ENCODE measurements at regions not wholly inside any gene's neighbourhood (a gene's known extent, or its start where the extent isn't known, plus 50 kb on each side); places are given as distances from the start of the nearest gene placed in this dataset.
"Not testable (repeated sequence)": the region's sequence is repeated elsewhere in the genome, so short reads cannot be mapped to it uniquely, and the experiment has no call there.

DNA sequence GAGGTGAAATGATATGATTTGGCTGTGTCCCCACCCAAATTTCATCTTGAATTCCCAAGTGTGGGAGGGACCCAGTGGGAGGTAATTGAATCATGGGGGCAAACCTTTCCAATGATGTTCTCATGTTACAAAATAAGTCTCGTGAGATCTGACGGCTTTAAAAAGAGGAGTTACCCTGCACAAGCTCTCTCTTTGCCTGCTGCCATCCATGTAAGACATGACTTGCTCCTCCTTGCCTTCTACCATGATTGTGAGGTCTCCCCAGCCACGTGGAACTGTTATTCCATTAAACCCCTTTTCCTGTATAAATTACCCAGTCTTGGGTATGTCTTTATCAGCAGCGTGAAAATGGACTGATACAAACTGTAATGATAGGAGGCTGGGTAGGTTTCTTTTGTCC lies 145.1 kb downstream of the AKR1D1 start:
- not testable (repeated sequence) for DNase-seq

DNA sequence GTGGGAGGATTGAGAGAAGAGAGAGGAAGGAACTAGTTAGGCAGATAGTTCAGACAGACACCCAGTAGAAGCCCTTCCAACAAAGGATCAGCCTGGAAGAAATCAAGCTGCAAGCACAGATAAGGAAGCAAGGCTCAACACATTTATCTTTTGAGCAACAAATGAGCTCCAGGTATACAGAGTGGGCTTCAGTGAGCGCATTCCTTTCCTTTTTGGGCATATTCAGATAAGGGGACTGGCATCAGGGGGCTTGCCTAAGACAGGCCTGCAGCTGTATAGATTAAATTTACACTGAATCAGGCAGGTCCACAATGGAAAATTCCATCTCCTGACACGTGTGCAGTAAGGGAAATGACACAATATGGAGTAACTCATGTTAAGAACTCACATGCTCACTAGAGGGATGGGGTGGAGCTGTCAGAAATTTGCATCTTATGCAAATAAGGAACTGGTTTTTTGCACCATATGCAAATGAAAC lies 147.2 kb downstream of the AKR1D1 start:
- no peak for DNase-seq

DNA sequence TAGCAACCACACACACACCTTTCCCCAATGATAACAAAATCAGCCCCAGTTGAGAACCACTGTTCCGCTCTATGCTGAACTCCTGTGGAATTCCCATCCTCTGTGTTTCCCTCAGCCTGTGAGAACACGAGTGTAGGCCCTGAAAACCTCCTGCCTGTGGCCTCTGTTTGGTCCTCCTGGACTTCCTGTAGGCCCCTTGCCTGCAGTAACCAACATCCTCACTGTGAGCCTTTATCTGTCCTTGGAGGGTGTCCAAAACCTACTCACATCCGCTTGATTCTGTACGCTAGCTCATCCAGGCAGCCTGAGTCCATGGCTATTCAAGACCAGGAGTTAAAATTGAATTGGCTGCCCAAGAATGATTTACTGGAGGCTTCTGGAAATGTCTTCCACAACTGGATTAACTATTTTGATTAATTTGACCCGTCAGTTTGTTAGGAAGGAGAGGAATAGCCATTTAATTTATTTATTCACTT lies 149.8 kb downstream of the AKR1D1 start:
- peak; percentile 20 for DNase-seq

DNA sequence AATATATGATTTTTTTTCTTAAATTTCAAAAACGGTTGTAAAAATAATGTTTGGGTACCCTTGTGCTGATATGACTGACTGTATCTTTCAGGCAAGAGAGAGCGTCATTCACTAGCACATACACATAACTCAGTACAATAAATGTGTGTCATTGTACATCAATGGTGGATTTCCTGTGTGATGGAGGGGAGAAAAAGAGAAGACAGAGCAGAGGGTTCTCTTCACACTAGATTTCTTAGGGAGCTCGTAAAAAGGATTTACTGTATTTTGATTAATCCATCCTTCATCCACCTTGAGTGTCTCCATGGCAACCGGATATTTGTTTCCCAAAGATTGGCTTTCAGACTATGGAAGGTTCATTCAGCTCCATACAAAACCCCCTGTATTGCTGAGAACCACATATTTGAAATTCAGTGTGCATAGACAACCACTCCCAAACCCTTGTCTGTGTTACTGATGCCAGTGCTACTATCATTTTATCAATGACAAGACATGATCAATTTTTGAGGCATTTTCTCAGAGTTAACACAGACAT lies 150.6 kb downstream of the AKR1D1 start:
- no peak for DNase-seq

- DNase-seq: no peak
Measured at GRCh38 chr7:138228119-138228518, 151.9 kb downstream of the AKR1D1 start.

DNA sequence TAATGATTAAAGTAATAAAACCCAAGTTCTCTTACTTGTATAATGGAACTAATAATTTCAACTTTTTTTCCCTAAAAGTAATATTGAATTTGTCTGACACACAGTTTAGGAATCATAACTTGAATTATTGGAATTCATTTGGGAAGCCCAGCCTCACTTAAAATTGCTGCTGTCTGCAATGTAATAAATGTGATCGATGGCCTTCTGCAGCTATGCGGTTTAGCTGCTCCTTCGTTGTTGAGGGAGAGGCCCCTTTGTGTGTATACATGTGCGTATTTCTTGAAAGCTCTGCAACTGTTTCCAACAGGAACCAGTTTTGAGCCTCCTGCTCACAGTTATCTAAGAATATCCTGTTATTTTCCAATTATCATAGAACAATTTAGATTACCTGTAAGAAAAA lies 152.5 kb downstream of the AKR1D1 start:
- no peak for DNase-seq

GRCh38 chr7:138233189-138233588 lies 156.9 kb downstream of the AKR1D1 start:
- no peak for DNase-seq

DNA sequence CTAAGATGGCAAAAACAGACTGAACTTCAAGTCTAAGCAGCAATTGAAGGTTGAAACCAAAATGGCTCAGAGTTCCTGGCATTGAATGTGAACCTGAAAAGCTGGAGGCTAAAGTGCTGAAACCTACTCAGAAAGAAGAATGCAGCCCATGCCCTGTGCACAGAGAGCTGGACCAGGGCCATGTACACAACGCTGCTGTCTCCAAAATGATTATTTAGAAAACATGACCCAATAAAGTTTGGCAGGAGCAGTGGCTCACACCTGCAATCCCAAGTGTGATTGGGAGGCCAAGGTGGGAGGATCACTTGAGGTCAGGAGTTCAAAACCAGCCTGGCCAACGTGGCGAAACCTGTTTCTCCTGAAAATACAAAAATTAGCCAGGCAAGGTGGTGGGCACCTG lies 158.9 kb downstream of the AKR1D1 start:
- DNase-seq: no peak

DNA sequence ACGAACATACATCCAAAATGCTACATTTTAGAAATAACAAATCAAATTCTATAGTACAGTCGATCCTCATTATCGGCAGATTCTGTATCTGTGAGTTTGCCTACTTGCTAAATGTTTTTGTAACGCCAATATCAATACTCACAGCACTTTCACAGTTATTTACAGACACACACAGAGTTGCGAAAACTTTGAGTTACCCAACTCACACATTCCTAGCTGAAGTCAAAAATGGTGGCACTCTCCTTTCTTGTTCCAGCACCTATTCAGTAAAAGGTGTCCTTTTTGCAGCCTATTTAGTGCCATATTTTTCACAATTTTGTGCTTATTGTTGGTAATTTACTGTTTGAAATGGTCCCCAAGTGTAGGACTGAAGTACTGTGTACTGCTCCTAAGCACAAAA lies 161.7 kb downstream of the AKR1D1 start:
- DNase-seq: no peak

GRCh38 chr7:138238734-138239659 lies 162.7 kb downstream of the AKR1D1 start:
- no peak for DNase-seq

GRCh38 chr7:138243430-138243829 lies 167.2 kb downstream of the AKR1D1 start:
- no peak for DNase-seq

GRCh38 chr7:138243836-138244235 lies 167.6 kb downstream of the AKR1D1 start:
- DNase-seq: no peak

DNA sequence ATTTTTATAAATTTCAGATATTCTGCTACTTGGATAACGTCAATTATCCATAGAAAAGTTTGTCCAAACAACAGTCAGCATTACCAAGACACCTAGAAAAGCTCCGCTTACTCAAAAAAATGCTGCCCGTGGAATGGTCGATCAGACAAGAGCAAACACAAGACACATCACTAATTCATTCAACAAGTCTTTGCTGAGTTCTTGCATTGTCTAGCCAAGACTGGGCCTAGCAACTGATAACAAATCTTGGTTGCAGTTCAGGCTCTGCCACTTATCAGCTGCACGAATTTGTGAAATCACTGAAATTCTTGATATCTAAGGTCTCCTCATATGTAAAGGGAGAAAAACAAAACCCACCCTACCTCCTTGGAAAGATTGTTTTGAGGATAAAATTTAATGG lies 168.3 kb downstream of the AKR1D1 start:
- no peak for DNase-seq

DNA sequence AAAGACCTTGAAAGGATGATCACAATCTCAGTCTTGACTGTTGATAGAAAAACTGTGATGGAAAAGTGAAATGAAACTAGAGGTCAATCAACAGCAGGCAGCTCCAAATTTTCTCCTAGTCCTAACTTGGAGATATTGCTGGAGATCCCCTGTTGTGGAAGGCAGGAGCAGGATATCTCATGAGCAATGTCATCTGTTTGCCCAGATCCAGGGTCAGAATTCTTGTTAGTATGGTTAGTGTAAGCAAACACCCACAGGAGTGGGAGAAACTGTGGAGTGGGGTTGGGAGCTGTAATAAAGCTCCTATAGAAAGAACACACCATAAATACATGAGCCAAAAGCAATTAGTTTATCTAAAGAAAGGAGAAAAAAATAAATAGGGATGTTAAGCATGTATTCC lies 169.0 kb downstream of the AKR1D1 start:
- DNase-seq: no peak

DNA sequence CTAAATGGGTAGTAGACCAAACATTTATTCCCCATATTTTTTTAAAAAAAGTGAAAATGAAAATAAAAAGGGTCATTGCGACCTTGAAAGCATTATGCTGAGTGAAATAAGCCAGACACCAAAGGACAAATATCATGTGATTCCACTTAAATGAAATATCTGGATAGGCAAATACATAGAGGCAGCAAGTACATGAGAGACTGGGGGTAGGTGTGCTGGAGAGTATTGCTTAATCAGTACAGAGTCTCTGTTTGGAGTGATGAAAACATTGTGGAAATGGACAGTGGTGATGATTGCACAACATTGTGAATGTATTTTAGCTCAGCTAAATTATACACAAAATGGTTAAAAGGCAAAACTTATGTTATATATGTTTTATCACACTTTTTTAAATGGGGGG lies 169.4 kb downstream of the AKR1D1 start:
- no peak for DNase-seq

- DNase-seq: no peak
Measured at GRCh38 chr7:138246428-138246827, 170.2 kb downstream of the AKR1D1 start.

DNA sequence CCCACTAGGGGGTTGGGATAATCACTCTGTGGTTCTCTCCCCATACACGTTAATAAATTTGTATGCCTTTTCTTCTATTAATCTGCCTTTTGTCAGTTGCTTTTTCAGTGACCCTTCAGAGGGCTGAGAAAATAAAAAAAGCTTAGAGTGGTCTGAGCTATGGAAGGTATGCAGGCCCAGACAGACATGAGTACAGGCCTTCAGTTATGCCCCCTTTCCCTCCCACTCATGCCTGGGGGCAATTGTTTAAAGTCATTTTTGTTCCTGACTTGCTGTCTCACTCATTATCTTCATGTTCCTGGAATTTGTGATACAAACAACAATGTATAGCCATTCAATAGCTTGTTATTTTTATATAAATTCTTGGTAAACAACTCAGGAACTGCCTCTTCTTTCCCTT lies 170.8 kb downstream of the AKR1D1 start:
- DNase-seq: no peak

GRCh38 chr7:138247568-138248333 lies 171.5 kb downstream of the AKR1D1 start:
- no peak for DNase-seq

DNA sequence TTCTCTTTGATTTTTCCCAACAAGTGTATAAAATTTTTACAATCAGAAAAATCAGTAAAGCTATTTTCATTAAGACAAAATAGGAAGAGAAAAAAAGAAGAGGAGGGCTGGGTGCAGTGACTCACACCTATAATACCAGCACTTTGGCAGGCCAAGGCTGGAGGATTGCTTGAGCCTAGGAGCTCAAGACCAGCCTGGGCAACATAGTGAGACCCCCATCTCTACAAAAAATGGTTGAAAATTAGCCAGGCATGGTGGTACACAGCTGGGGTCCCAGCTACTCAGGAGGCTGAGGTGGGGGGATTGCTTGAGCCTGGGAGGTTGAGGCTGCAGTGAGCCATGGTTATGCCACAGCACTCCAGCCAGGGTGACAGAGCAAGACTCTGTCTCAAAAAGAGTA lies 172.3 kb downstream of the AKR1D1 start:
- no peak for DNase-seq

- DNase-seq: no peak
Measured at GRCh38 chr7:138249975-138250374, 173.7 kb downstream of the AKR1D1 start.

GRCh38 chr7:138252666-138253065 lies 176.4 kb downstream of the AKR1D1 start:
- not testable (repeated sequence) for DNase-seq

- no peak for DNase-seq
Measured at GRCh38 chr7:138254444-138254843, 178.2 kb downstream of the AKR1D1 start.
